GDM1 (cell line): ENCODE measurements at regions not wholly inside any gene's neighbourhood (a gene's known extent, or its start where the extent isn't known, plus 50 kb on each side); places are given as distances from the start of the nearest gene placed in this dataset.

ENCODE experiments used
- DNase-seq: peaks from one replicate; lab custom pipeline; 2025; lab: John Stamatoyannopoulos, UW

DNA sequence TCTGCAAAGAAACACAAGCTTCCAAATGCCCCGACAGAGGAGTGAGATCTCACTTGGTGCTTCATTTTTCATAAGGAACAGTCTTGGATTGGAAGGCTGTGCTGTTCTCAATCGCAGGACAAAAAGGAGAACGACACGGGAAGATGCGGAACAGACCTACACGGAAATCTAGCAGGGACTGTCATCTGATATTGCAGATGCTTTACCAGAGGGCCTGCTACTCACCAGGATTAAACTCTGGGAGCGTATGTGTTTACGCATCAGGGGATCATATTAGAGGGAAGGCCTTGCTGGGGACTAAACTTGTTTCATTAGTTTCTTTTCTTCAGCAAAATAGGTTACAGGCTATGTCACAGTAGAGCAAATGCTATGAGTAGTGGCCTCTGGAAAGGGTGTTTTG is 82.8 kb upstream of the EEPD1 start:
- DNase-seq: no peak

DNA sequence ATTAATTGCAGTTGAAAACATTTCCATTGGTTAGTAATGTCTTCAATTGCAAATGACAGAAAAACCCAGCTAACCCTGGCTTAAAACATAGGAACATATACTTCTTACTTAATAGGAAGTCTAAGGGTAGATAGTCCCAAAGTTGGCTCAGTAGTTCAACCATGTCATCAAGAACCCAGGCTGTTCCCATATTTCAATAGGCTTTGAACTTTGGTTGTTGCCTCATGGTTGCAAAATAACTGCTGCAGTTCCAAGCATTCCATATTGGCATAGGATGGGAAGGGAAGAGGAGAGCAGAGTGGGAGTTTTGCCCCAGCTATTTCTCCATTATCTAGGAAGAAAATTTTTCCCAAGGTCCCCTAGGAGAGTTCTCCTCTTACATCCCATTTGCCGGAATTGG is 81.4 kb upstream of the EEPD1 start:
- no peak for DNase-seq

DNA sequence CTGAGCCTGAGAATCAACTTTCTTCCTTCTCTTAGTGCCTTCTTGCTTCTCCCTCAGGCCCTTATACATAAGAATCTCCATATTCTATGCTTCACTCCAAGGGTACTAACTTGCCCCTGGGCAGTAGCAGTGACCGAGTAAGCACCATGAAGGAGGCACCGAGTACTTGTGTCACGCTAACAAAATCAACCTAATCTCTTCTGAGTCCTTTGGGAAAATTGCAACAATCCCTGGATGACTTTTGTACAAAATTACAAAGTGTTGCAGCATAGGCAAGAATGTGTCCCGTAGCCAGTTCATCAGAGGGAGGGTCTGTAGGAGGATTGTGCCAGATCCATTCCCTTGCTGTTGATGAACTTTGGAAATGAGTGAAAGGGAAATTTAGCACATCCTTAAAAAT is 80.4 kb upstream of the EEPD1 start:
- DNase-seq: no peak

DNA sequence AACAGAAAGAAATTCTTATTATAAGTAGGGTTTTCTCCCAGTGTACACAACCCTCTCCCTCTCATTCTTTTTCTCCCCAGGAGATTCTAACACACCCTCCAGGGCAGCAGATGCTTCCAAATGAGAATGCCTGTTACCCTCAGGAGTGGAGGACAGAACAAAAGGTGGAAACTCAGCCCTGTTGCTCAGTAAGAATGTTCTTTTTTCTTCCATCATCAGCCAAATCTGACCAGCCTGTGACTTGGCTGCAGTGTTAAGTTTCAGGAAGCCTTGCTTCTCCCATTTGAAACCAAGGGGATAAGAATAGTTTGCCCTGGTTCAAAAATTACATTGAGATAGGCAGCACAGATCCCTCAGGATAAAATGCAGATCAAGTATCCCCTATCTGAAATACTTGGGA is 77.5 kb upstream of the EEPD1 start:
- DNase-seq: no peak

DNA sequence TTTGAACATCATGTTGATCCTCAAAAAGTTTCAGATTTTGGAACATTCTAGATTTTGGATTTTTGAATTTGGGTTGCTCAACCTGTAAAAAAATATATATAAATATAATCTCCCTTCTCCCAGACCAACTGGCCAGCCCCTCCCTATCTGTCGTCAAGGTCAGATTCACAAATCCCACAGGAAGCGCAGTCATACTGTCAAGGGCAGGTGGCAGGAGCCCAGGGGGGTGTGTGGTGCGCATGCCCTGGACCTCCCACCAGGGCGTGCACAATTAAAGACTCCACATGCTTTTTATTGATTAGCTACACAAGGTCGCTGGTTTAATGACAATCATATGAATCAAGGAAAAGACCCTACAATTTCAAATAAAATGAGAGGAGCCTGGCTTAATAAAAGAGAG is 77.0 kb upstream of the EEPD1 start:
- DNase-seq: no peak

- no peak for DNase-seq
Observed at GRCh38 chr7:36078816-36079360, 74.2 kb upstream of the EEPD1 start.

DNA sequence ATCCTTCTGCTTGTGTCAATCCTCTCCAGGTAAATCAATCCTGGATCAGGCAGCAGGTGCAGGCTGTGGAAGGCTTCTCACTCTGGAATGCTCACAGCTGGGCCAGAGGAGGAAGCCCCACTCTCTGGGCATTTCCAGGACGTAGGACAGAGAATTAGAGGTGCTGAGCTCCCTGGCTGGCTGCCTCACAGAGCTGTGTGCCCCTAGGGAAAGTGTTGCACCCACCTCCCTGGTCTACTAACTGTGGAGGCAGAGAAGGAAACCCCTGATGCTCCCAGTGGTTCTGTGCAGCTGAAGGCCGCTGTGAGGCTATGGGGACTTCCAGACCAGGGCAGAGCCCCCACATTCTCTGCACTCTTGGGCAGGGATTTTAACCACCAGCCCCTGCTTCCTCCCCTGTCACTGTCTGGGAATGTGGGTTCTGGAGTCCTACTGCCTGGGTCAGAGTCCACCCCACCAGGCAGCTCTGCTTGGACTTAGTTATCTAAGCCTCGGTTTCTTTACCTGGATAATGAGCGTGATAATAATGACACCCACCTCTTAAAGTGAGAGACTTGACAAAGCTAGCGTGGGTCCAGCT is 73.5 kb upstream of the EEPD1 start:
- no peak for DNase-seq

- DNase-seq: no peak
Observed at GRCh38 chr7:36080843-36081242, 72.2 kb upstream of the EEPD1 start.

- no peak for DNase-seq
Observed at GRCh38 chr7:36082216-36082615, 70.8 kb upstream of the EEPD1 start.

- DNase-seq: no peak
Observed at GRCh38 chr7:36082910-36083309, 70.1 kb upstream of the EEPD1 start.

DNA sequence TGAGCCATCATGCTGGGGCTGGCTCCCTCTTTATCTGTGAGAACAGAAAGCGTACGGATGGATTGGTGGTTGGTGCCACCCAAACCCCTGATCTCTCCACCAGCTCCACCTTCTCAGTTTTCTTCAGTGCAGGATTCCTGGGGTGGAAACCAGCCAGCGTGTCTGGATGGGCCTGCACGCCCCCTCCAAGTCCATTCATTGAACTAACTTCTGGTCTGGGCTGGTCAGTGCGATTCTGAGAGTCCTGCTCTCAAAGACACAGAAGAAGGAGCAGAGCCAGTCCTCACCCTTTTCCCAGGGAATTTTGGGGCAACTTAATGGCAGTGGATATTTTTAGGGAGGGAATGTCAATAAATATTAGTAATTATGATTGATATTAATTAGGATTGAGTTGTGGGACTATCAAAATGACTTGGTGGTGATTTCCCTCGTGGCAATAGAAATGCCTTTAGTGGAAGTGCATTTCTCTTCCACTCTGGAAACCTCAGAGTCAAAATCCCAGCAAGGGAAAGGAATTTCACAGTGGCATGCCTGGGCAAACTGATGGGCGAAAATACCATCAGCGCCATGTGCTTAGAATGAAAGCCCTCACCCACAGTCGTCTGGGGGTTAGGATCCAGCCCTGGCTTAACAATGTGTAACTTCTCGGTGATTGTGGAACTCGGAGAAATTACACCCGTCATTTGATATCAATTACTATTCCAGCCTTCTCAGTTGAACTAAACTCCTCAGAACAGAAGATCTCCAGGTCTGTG is 69.3 kb upstream of the EEPD1 start:
- no peak for DNase-seq

- DNase-seq: no peak
Observed at GRCh38 chr7:36084485-36085091, 68.5 kb upstream of the EEPD1 start.

DNA sequence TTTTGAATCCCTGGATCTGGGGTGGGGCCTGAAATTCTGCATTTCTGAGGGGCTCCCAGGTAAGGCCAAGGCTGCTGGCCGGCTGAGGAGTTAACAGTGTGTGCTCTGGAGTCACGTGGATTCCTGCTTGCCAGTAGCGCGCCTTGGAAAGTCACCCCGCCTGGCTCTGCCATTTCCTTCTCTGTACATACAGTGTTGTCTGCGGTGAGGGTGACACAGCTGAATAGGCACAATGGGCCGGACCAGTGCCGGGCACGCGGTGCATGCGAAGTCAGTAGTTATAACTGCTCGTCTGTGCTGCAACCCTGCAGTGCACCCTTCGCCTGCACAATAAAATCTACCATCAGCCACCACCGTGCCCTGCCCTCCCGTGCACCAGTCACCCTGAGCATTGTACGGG is 68.0 kb upstream of the EEPD1 start:
- DNase-seq: no peak

DNA sequence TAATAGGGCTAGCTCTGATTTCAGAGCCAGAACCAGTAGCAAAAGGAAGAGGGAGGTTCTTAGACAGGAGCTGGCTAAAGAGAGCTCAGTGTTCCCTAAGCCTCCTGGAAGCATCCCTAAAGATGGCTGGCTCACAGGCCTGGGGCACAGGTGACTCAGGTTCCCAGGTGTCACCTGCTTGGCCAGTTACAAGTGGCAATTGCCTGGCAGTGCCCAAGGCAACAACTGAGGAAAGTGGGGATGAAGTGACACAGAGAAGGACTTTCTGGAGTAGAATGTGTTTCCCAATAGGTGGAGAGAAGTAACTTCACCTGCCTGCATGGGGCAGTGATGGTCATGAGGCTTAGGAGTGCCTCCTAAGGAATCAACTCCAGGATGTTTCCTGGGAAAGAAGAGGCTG is 66.5 kb upstream of the EEPD1 start:
- DNase-seq: no peak

- DNase-seq: no peak
Observed at GRCh38 chr7:36088553-36088952, 64.5 kb upstream of the EEPD1 start.

GRCh38 chr7:36088966-36089365 is 64.1 kb upstream of the EEPD1 start:
- DNase-seq: no peak

DNA sequence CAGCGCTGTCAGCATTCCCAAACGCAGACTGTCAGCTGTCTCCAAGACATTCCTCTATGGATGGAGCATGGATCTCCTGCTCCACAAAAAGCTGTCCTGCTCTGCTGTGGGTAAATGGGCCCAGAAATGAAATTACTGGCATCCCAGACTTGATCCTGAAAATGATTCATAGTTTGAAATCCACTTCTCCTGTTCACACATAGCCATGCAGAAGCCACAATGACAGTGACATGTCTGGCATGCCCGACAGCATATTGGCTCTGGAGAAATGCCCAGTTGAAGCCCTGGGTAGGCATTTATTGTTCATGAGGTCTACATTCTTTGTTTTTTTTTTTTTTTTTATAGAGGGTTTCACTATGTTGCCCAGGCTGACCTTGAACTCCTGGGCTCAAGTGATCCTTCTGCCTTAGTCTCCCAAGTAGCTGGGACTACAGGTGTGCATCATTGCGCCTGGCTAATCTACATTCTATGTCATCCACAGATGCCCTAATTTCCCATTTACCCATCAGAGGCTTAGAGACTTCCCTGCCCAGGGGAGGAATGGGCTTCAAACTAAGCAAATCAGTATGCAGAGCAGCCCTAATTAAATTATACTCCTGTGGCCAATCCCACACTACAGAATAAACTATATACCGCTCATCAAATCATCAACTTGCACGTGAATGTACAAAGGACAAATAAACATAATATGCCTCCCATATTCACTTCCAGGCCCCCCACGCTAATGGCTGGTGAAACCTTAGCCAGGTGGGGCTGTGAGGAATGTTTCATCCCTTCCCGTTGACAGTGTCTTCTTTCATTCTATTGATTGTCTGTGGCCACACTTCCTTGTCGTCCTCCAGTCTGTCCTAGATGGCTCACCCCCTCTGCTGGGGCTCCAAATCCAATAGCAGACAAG is 61.8 kb upstream of the EEPD1 start:
- no peak for DNase-seq

DNA sequence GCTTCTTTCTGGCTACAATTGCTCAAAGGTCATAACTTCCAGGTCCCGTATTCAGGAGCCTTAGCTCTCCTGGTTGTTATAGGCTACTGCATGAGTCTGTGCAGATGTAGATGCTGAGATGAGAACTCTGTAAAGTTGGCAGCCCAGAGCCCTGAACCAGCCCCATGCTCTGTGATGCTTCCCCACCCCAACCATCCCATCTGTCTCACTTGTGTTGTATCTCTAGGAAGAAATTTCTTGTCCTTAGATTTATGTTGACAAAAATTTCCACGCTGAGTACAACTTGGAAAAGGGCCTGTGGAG is 61.2 kb upstream of the EEPD1 start:
- DNase-seq: no peak

DNA sequence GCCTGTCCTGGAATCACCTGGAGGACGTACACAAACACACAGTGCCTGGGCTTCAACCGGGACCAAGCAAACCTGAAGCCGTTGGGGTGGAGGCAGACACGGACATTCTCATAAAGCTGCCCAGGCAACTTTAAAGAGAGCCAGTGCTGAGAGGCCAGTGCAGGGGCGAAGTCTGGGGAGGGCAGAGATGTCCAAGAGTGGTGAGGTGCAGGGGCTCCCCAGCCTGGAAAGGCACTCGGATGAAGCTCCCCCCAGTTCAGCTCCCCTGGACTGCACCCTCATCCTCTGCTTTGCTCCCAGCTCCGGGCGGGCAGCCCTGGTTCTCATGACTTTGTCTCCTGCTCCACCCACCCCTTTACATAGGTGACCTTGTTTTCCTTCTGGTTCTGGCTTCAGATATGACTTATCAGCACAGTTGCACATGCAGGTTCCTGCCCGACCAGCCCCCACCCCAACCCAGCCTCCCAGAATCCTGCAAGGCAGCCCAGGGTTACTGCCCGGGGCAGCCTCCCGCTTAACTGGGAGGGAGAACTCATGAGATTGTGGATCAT is 60.8 kb upstream of the EEPD1 start:
- DNase-seq: no peak

- DNase-seq: no peak
Observed at GRCh38 chr7:36096460-36097095, 56.5 kb upstream of the EEPD1 start.

- no peak for DNase-seq
Observed at GRCh38 chr7:36098096-36098495, 55.0 kb upstream of the EEPD1 start.

GRCh38 chr7:36100226-36100625 is 52.8 kb upstream of the EEPD1 start:
- no peak for DNase-seq
